ENCODE measurements at regions not wholly inside any gene's neighbourhood (a gene's known extent, or its start where the extent isn't known, plus 50 kb on each side); places are given as distances from the start of the nearest gene placed in this dataset.

DNA sequence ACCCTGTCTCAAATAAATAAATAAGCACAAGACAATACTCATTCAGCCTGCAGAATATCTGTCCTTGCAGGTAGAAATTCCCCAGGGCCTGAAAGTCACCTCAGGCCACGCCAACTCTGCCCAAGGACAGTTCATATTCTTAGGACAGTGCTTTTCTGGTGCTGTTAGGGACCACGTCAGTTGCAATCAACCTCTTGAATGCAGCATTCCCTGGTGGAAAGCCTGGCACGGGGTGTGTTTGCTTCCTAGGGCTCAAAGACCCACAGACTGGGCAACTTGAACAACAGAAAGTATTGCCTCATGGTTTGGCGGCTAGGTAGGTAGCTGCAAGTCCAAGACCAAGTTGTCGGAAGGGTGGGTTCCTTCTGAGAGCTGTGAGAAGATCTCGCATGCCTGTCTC, 160.3 kb downstream of the KCTD15 start:
- DNase-seq (ENCODE audit: low read depth), result no peak
- TF ChIP-seq, protein P1, sequence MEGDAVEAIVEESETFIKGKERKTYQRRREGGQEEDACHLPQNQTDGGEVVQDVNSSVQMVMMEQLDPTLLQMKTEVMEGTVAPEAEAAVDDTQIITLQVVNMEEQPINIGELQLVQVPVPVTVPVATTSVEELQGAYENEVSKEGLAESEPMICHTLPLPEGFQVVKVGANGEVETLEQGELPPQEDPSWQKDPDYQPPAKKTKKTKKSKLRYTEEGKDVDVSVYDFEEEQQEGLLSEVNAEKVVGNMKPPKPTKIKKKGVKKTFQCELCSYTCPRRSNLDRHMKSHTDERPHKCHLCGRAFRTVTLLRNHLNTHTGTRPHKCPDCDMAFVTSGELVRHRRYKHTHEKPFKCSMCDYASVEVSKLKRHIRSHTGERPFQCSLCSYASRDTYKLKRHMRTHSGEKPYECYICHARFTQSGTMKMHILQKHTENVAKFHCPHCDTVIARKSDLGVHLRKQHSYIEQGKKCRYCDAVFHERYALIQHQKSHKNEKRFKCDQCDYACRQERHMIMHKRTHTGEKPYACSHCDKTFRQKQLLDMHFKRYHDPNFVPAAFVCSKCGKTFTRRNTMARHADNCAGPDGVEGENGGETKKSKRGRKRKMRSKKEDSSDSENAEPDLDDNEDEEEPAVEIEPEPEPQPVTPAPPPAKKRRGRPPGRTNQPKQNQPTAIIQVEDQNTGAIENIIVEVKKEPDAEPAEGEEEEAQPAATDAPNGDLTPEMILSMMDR (conservative IDR thresholded peaks at IDR 0.05; ENCODE audit: low read depth, low read length), result no peak
- H3K4me3 ChIP-seq (ENCODE audit: low read depth, low read length), result no peak overlapping the region

DNA sequence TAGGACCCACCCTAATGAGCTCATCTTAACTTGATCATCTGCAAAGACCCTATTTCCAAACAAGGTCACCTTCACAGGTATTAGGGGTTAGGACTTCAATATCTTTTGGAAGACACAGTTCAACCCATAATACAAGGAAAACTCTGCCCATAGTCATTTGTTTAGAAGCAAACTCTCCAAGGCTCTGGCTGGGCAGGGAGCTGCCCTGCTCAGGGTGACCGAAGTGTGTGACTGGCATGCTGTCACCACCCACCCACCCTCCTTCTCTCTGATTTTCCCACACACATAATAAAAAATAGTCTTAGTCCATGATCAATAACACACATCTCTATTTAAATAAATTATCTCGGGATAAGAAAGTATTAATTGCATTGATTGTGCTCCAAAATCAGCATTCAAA, 161.1 kb downstream of the KCTD15 start:
- TF ChIP-seq, protein P1 (conservative IDR thresholded peaks at IDR 0.05; ENCODE audit: low read depth, low read length), result no peak
- no peak for DNase-seq (ENCODE audit: low read depth)
- no peak overlapping the region for H3K4me3 ChIP-seq (ENCODE audit: low read depth, low read length)

DNA sequence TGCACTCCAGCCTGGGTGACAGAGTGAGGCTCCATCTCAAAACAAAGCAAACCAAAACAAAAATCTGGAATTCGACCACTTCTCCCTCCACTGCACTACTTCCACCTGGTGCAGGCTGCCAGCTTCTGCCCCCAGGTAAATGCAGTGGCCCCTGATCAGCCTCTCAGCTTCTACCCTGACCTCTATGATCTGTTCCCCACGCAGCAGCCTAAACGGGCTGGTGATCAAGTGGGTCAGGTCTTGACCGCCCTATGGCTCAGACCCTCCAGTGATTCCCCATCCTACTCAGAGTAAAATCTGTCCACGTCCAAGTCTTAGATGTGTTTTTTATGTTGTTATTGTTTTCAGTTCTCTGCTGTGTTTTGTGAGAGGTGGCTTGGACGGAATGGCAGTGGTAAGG, 163.9 kb downstream of the KCTD15 start:
- no peak overlapping the region for H3K4me3 ChIP-seq (ENCODE audit: low read depth, low read length)
- TF ChIP-seq, protein P1 (conservative IDR thresholded peaks at IDR 0.05; ENCODE audit: low read depth, low read length), result no peak
- no peak for DNase-seq (ENCODE audit: low read depth)

DNA sequence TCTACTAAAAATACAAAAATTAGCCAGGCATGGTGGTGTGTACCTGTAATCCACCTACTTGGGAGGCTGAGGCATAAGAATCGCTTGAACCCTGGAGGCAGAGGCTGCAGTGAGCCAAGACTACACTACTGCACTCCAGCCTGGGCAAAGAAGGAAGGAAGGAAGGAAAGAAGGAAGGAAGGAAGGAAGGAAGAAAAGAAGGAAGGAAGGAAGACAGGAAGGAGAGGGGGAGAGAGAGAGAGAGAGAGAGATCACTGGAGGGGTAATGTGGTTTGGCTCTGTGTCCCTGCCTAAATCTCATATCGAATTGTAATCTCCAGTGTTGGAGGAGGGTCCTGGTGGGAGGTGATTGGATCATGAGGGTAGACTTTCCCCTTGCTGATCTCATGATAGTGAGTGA, 165.5 kb downstream of the KCTD15 start:
- TF ChIP-seq, protein P1 (conservative IDR thresholded peaks at IDR 0.05; ENCODE audit: low read depth, low read length), result no peak
- DNase-seq (ENCODE audit: low read depth), result no peak
- no peak overlapping the region for H3K4me3 ChIP-seq (ENCODE audit: low read depth, low read length)

DNA sequence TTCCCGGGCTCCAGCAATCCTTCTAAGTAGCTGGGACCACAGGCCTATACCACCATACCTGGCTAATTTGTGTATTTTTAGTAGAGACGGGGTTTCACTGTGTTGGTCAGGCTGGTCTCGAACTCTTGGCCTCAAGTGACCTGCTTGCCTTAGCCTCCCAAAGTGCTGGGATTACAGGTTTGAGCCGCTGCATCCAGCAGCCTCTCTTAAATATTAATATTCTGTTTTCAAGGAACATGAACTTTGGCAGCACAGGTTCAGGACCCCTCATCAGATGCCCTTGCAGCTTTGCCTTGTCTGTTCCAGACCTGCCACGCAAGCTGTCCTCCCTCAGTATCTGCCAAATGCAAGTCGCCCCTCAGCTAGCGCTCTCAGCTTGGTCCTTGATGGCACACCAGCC, 166.8 kb downstream of the KCTD15 start:
- no peak overlapping the region for H3K4me3 ChIP-seq (ENCODE audit: low read depth, low read length)
- TF ChIP-seq, protein P1 (conservative IDR thresholded peaks at IDR 0.05; ENCODE audit: low read depth, low read length), result no peak
- no peak for DNase-seq (ENCODE audit: low read depth)

DNA sequence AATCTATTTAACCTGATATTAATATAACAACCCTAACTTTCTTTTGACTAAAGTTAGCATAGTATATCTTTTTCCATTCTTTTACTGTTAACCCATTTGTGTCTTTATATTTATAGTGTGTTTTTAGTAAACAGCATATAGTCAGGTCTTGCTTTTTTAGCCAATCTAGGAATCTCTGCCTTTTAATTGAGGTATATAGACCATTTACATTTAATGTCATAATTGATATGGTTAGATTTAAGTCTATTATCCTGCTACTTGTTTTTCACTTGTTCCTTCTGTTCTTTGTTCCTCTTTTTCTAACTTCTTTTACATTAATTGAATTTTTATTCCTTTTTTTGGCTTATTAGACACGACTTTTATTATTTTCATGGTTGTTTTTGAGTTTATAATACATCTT, 174.4 kb downstream of the KCTD15 start:
- TF ChIP-seq, protein P1 (conservative IDR thresholded peaks at IDR 0.05; ENCODE audit: low read depth, low read length), result no peak
- no peak for DNase-seq (ENCODE audit: low read depth)
- H3K4me3 ChIP-seq (ENCODE audit: low read depth, low read length), result no peak overlapping the region

DNA sequence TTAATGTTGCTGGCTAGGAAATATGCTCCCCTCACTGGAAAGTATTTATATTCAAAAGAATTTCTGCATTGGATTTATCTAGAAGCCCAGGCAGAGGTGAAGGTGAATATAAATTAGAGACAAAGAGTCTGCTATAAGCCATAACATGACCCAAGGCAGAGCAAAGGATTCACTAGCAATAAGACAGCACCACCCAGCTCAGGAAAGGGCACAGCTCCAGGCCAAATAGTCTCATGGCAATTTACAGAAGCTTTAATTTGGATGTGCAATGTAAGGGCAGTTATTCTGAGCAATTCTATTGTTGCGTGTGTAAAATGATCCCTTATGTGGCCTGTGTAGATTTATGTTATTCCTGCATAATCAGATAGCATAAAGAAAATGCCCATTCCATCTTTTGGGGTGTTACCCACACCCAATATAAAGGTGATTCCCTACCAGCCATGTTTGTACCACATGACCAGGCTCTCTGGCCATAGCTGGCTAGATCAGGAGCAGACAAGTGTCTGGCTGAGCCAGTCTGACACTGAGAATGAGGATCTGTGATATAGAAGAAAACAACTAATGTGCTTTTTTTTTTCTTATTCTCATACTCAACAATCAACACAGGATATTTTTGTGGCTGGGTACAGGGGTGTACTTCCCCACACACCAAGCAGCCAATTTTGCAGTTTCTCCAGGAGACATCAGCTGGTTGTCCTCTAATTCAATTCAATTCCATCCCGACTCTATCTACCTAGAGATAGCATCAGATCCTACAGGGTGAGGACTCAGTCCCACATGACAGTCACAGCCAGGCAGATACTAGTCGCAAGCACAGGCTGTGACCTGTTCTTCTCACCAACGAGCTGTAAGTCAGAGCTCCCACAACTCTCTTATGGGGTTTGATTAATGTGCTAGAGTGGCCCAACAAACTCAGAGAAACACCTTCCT, 181.4 kb downstream of the KCTD15 start:
- no peak overlapping the region for H3K4me3 ChIP-seq (ENCODE audit: low read depth, low read length)
- TF ChIP-seq, protein P1 (conservative IDR thresholded peaks at IDR 0.05; ENCODE audit: low read depth, low read length), result no peak
- DNase-seq (ENCODE audit: low read depth), result no peak

All from epithelial cell of proximal tubule (primary cell).